ENCODE measurements at regions not wholly inside any gene's neighbourhood (a gene's known extent, or its start where the extent isn't known, plus 50 kb on each side); places are given as distances from the start of the nearest gene placed in this dataset.

- Mint-ChIP-seq H3K9me3 (ENCODE audit: unreplicated experiment) (no peaks in the 10 kb centered on the region), H3K27me3 (ENCODE audit: unreplicated experiment) (no peaks in the 10 kb centered on the region), H3K4me3 (ENCODE audit: unreplicated experiment) (no peak overlapping the region), H3K4me1 (ENCODE audit: unreplicated experiment) (peaks cover 12% of the 10 kb centered on the region), H3K27ac (ENCODE audit: unreplicated experiment) (no peak overlapping the region), H3K36me3 (ENCODE audit: unreplicated experiment) (no peaks in the 10 kb centered on the region)
- TF ChIP-seq CTCF (IDR thresholded peaks at IDR 0.05), result no peak
- DNase-seq (ENCODE audit: extremely low spot score, unreplicated experiment), result no peak
These were observed 730.5 kb downstream of the INHBA start for GRCh38 chr7:40972426-40972825.

GRCh38 chr7:40969641-40970040 is 733.2 kb downstream of the INHBA start:
- Mint-ChIP-seq H3K9me3 (ENCODE audit: unreplicated experiment) (no peaks in the 10 kb centered on the region), H3K27ac (ENCODE audit: unreplicated experiment) (no peak overlapping the region), H3K4me1 (ENCODE audit: unreplicated experiment) (peaks cover 12% of the 10 kb centered on the region), H3K36me3 (ENCODE audit: unreplicated experiment) (no peaks in the 10 kb centered on the region), H3K4me3 (ENCODE audit: unreplicated experiment) (no peak overlapping the region), H3K27me3 (ENCODE audit: unreplicated experiment) (no peaks in the 10 kb centered on the region)
- TF ChIP-seq CTCF (IDR thresholded peaks at IDR 0.05), result no peak
- no peak for DNase-seq (ENCODE audit: extremely low spot score, unreplicated experiment)

- no peak for DNase-seq (ENCODE audit: extremely low spot score, unreplicated experiment)
- H3K27ac Mint-ChIP-seq (ENCODE audit: unreplicated experiment), result no peak overlapping the region
- TF ChIP-seq CTCF (IDR thresholded peaks at IDR 0.05), result no peak
- H3K27me3 Mint-ChIP-seq (ENCODE audit: unreplicated experiment), result no peaks in the 10 kb centered on the region
- peaks cover 2% of the 10 kb centered on the region for H3K4me1 Mint-ChIP-seq (ENCODE audit: unreplicated experiment)
- no peak overlapping the region for H3K4me3 Mint-ChIP-seq (ENCODE audit: unreplicated experiment)
- H3K36me3 Mint-ChIP-seq (ENCODE audit: unreplicated experiment), result no peaks in the 10 kb centered on the region
- no peaks in the 10 kb centered on the region for H3K9me3 Mint-ChIP-seq (ENCODE audit: unreplicated experiment)
These were observed 736.2 kb downstream of the INHBA start for GRCh38 chr7:40966693-40967092.

GRCh38 chr7:40965774-40966173 is 737.1 kb downstream of the INHBA start:
- Mint-ChIP-seq H3K4me1 (ENCODE audit: unreplicated experiment) (peaks cover 3% of the 10 kb centered on the region), H3K36me3 (ENCODE audit: unreplicated experiment) (no peaks in the 10 kb centered on the region), H3K9me3 (ENCODE audit: unreplicated experiment) (no peaks in the 10 kb centered on the region), H3K27ac (ENCODE audit: unreplicated experiment) (no peak overlapping the region), H3K27me3 (ENCODE audit: unreplicated experiment) (no peaks in the 10 kb centered on the region), H3K4me3 (ENCODE audit: unreplicated experiment) (no peak overlapping the region)
- no peak for DNase-seq (ENCODE audit: extremely low spot score, unreplicated experiment)
- TF ChIP-seq CTCF (IDR thresholded peaks at IDR 0.05), result no peak

- H3K4me3 Mint-ChIP-seq (ENCODE audit: unreplicated experiment), result no peak overlapping the region
- H3K27ac Mint-ChIP-seq (ENCODE audit: unreplicated experiment), result no peak overlapping the region
- peaks cover 1% of the 10 kb centered on the region for H3K36me3 Mint-ChIP-seq (ENCODE audit: unreplicated experiment)
- H3K9me3 Mint-ChIP-seq (ENCODE audit: unreplicated experiment), result no peaks in the 10 kb centered on the region
- TF ChIP-seq CTCF (IDR thresholded peaks at IDR 0.05), result no peak
- no peaks in the 10 kb centered on the region for H3K27me3 Mint-ChIP-seq (ENCODE audit: unreplicated experiment)
- peaks cover 10% of the 10 kb centered on the region for H3K4me1 Mint-ChIP-seq (ENCODE audit: unreplicated experiment)
- no peak for DNase-seq (ENCODE audit: extremely low spot score, unreplicated experiment)
These were observed 737.9 kb downstream of the INHBA start for GRCh38 chr7:40965016-40965415.

Measured in osteocyte (in vitro differentiated cells).